Neural crest cell (in vitro differentiated cells): ENCODE measurements at regions not wholly inside any gene's neighbourhood (a gene's known extent, or its start where the extent isn't known, plus 50 kb on each side); places are given as distances from the start of the nearest gene placed in this dataset.

ENCODE experiments used
- DNase-seq: peaks from one replicate; pipeline ENCODE4 v3.0.0; 2021; ENCODE audit warnings: low read depth, mixed read lengths, low spot score
- H3K27ac Mint-ChIP-seq: one replicate; pipeline ENCODE4 v1.8.0; 2021; ENCODE audit warnings: mild to moderate bottlenecking, mixed read lengths; ENCODE audit not compliant: unreplicated experiment
- H3K27me3 Mint-ChIP-seq: 2 replicates; pipeline ENCODE4 v1.8.0; 2021; ENCODE audit warnings: low read depth, mild to moderate bottlenecking, mixed read lengths
- H3K36me3 Mint-ChIP-seq: 2 replicates; pipeline ENCODE4 v1.8.0; 2021; ENCODE audit warnings: low read depth, mild to moderate bottlenecking, mixed read lengths
- H3K4me1 Mint-ChIP-seq: 2 replicates; pipeline ENCODE4 v1.8.0; 2021; ENCODE audit warnings: mixed read lengths
- H3K4me3 Mint-ChIP-seq: one replicate; pipeline ENCODE4 v1.8.0; 2021; ENCODE audit warnings: mild to moderate bottlenecking, mixed read lengths
- H3K9me3 Mint-ChIP-seq: 2 replicates; pipeline ENCODE4 v1.8.0; 2021; ENCODE audit warnings: mixed read lengths
- TF ChIP-seq, protein P1 (sequence below): fragments of 200-600 bp; sonication (generic); conservative IDR thresholded peaks from 2 replicates; pipeline ENCODE4 v1.5.0; 2021; ENCODE audit warnings: antibody characterized with exemption, mild to moderate bottlenecking

DNA sequence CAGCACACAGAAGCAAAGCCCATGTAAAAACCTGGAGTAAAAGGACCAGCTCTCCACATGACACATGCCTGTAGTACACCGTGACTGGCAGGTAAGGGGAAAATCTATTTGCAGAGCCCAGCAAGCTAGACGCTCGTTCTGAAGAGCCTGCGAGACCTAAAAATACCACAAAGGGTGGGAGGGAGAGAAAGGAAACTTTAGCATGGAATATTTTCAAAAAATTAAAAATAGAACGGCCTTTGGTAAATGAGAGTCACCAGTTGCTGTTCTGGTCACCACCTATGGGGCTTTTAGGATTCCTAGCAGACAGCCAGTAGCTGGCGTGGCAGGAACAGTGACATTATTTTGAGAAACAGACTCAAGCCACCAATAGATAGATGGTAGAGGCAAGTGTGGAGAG is 115.5 kb downstream of the MID1IP1 start:
- TF ChIP-seq, protein P1, sequence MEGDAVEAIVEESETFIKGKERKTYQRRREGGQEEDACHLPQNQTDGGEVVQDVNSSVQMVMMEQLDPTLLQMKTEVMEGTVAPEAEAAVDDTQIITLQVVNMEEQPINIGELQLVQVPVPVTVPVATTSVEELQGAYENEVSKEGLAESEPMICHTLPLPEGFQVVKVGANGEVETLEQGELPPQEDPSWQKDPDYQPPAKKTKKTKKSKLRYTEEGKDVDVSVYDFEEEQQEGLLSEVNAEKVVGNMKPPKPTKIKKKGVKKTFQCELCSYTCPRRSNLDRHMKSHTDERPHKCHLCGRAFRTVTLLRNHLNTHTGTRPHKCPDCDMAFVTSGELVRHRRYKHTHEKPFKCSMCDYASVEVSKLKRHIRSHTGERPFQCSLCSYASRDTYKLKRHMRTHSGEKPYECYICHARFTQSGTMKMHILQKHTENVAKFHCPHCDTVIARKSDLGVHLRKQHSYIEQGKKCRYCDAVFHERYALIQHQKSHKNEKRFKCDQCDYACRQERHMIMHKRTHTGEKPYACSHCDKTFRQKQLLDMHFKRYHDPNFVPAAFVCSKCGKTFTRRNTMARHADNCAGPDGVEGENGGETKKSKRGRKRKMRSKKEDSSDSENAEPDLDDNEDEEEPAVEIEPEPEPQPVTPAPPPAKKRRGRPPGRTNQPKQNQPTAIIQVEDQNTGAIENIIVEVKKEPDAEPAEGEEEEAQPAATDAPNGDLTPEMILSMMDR: no peak
- Mint-ChIP-seq H3K36me3 (peaks cover 4% of the 10 kb centered on the region), H3K9me3 (peaks cover 12% of the 10 kb centered on the region), H3K27ac (no peak overlapping the region), H3K4me3 (no peak overlapping the region), H3K27me3 (no peaks in the 10 kb centered on the region), H3K4me1 (no peaks in the 10 kb centered on the region)
- no peak for DNase-seq

DNA sequence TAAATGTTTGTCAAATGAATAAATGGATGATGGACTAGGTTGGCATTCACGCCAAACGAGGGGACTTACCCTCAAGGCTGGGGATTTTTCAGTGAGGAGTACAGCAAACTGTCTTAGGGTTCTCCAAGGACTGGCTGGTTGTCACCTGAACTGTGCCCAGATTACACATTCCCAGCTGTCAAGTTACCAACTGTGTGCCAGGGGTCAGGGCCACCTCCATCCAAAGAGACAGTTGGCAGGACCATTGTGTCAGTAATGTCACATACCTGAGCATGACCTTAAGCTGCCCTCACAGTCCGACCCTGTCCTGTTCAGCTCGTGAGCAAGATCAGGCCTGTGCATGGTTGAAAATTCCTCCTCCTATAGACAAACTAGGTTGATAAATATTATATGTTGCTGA is 116.7 kb downstream of the MID1IP1 start:
- no peak overlapping the region for H3K27ac Mint-ChIP-seq
- H3K36me3 Mint-ChIP-seq: peaks cover 4% of the 10 kb centered on the region
- TF ChIP-seq, protein P1: no peak
- DNase-seq: no peak
- peaks cover 8% of the 10 kb centered on the region for H3K9me3 Mint-ChIP-seq
- no peaks in the 10 kb centered on the region for H3K4me1 Mint-ChIP-seq
- no peak overlapping the region for H3K4me3 Mint-ChIP-seq
- H3K27me3 Mint-ChIP-seq: no peaks in the 10 kb centered on the region

DNA sequence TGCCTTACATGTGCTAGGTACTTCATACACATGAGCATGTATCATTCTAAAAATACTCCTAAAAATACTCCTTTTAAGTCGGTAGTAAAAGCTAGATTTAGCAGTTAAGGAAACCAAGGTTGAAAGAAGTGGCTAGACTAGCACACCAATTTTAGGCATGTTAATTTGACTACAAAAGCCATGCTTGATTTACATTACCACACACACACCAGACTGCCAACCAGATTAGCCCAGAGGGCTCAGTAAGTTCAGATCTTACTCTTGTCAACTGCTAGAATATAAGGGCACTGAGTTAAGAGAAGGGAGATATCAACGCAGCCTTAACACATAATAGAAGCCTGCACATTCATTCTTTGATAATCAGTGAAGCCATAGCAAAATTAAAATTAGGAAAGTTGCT is 117.9 kb downstream of the MID1IP1 start:
- Mint-ChIP-seq H3K9me3 (peaks cover 4% of the 10 kb centered on the region), H3K4me1 (no peaks in the 10 kb centered on the region), H3K4me3 (no peak overlapping the region), H3K27me3 (no peaks in the 10 kb centered on the region), H3K36me3 (peaks cover 4% of the 10 kb centered on the region), H3K27ac (no peak overlapping the region)
- TF ChIP-seq, protein P1: no peak
- DNase-seq: no peak

DNA sequence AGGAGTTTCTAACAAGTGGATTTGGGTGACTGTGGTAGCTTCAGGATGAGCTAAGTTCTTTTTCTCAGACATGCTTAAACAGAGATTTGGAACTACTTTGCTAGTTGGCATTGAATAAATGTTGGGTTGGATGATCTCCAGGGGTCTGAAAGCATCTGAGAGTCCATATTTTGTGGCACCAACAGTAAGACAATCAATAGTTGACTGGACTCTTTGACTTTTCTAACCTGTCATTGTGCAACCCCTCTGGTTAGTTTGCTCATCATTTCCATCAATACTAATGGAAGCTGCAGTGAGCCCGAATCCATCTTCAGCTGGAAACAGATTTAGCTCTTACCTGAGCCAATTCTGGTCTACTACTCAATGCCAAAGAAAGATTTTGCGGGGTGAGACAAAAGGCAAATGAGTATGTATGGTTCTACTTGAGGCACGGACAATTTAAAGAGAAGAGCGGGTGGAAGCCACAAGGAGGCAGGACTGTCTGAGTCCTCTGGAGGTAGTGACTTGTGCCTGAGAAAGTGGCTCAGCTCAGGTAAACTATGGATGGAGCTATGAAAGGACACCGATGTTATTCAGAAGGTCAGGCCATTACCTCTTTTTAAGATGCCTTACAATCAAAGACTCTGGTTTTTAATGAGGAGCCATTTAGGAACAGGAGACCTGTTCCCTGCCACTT is 118.7 kb downstream of the MID1IP1 start:
- TF ChIP-seq, protein P1: no peak
- Mint-ChIP-seq H3K27me3 (no peaks in the 10 kb centered on the region), H3K27ac (no peak overlapping the region), H3K4me3 (no peak overlapping the region), H3K36me3 (no peaks in the 10 kb centered on the region), H3K4me1 (no peaks in the 10 kb centered on the region), H3K9me3 (peaks cover under 1% of the 10 kb centered on the region)
- no peak for DNase-seq

DNA sequence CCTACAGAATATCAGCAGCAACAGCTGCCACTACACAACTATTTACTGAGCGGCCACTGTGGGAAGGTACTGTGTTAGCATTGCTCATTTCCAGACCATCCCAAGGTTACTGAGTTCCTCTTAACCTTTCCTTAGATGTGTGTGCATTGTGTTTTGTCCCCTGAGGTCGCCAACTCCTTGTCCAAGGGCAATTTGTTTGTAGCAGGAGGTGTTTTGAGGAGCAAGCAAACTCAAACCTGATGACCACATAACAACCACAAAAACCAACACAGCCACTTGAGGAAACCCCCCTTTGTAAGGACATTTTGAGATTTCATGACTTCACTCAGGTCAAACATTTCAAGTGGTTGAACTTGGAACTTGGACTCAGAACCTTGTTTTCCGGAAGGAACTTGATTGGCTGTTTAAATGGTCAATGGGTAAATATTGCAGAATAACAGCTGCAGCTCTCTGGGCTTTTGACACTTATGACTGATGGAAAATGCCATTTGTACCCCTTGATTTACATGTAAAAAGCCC is 122.3 kb downstream of the MID1IP1 start:
- Mint-ChIP-seq H3K27ac (no peak overlapping the region), H3K4me3 (no peak overlapping the region), H3K9me3 (peaks cover 13% of the 10 kb centered on the region), H3K4me1 (no peaks in the 10 kb centered on the region), H3K27me3 (no peaks in the 10 kb centered on the region), H3K36me3 (no peaks in the 10 kb centered on the region)
- DNase-seq: no peak
- TF ChIP-seq, protein P1: no peak
